GM19328 (cell line): ENCODE measurements at regions not wholly inside any gene's neighbourhood (a gene's known extent, or its start where the extent isn't known, plus 50 kb on each side); places are given as distances from the start of the nearest gene placed in this dataset.

Experiments used
- ATAC-seq: cut with Tn5 transposase; IDR thresholded peaks from one replicate; pipeline ENCODE4 v1.9.1; 2021; ENCODE audit warnings: mild to moderate bottlenecking, moderate library complexity; ENCODE audit not compliant: unreplicated experiment

GRCh38 chr12:27179400-27180214 is 64.5 kb upstream of the STK38L start:
- ATAC-seq: peak; percentile 89

- ATAC-seq: no peak
Observed at GRCh38 chr12:27180906-27181505, 63.1 kb upstream of the STK38L start.

GRCh38 chr12:27183342-27183741 is 60.7 kb upstream of the STK38L start:
- ATAC-seq: no peak

GRCh38 chr12:27185234-27186021 is 58.7 kb upstream of the STK38L start:
- no peak for ATAC-seq

GRCh38 chr12:27186022-27186839 is 57.9 kb upstream of the STK38L start:
- no peak for ATAC-seq

- ATAC-seq: no peak
Observed at GRCh38 chr12:27187697-27188096, 56.4 kb upstream of the STK38L start.

- ATAC-seq: no peak
Observed at GRCh38 chr12:27190761-27191160, 53.3 kb upstream of the STK38L start.

- no peak for ATAC-seq
Observed at GRCh38 chr12:27191531-27191930, 52.6 kb upstream of the STK38L start.

- no peak for ATAC-seq
Observed at GRCh38 chr12:27192118-27192802, 51.8 kb upstream of the STK38L start.

GRCh38 chr12:27193106-27193505 is 51.0 kb upstream of the STK38L start:
- no peak for ATAC-seq

- no peak for ATAC-seq
Observed at GRCh38 chr12:27193854-27194544, 50.1 kb upstream of the STK38L start.
